AG04449 (cell line): ENCODE measurements at regions not wholly inside any gene's neighbourhood (a gene's known extent, or its start where the extent isn't known, plus 50 kb on each side); places are given as distances from the start of the nearest gene placed in this dataset.

Experiments
- CTCF ChIA-PET: fragments of 350-600 bp; formaldehyde crosslinking; extraction: SDS; loops from one replicate; lab custom pipeline; 2021; ENCODE audit warnings: antibody characterized with exemption; lab: Yijun Ruan, JAX
- POLR2A ChIA-PET: fragments of 400-600, 350-600 bp; formaldehyde crosslinking; extraction: SDS; loops from one replicate; lab custom pipeline; 2020; ENCODE audit warnings: antibody characterized with exemption, inconsistent platforms; lab: Yijun Ruan, JAX
- DNase-seq: peaks from one replicate; pipeline ENCODE4 v3.0.0-alpha.2; 2010; ENCODE audit warnings: low read depth, low spot score
- H3K4me3 ChIP-seq: 2 replicates; pipeline ENCODE4 v1.5.1; 2011; ENCODE audit warnings: low read depth, mild to moderate bottlenecking, control low read depth, low read length
- CTCF ChIP-seq: IDR thresholded peaks from one replicate; pipeline ENCODE4 v1.5.1; 2011; ENCODE audit warnings: mild to moderate bottlenecking, moderate library complexity, low read length, control low read depth, inconsistent platforms; ENCODE audit not compliant: insufficient read depth; ENCODE audit errors: missing control alignments

DNA sequence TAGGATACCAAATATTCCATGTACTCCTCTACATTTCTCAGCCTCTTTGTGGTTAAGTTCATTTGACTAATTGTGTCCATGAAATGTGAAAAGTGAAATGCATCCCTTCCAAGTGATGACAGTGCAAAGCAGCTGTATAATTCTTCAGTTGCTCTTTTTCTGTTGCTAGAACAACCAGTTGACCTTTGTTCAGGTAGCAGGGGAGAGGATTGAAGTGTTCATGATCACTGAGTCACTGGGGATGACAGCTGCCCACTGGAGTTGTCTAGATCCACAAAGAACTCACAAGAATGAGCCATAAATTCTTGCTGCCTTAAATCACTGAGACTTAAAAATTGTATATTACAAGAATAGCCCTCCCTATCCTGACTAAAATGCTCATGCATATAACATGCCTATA lies 254.6 kb downstream of the EPHA7 start:
- no peak for TF ChIP-seq CTCF
- ChIA-PET POLR2A (no interaction called here), CTCF (no interaction called here)
- no peak for DNase-seq
- H3K4me3 ChIP-seq, result no peak overlapping the region

- DNase-seq, result no peak
- CTCF ChIA-PET, result no interaction called here
Measured at GRCh38 chr6:93163146-93163545, 256.2 kb downstream of the EPHA7 start.

GRCh38 chr6:93139408-93140081 lies 279.8 kb downstream of the EPHA7 start:
- CTCF ChIA-PET, result no interaction called here
- no peak for DNase-seq

More at GRCh38 chr6:93163146-93163545, 256.2 kb downstream of the EPHA7 start:
- POLR2A ChIA-PET, result no interaction called here
- TF ChIP-seq CTCF, result no peak
- no peak overlapping the region for H3K4me3 ChIP-seq

GRCh38 chr6:93136111-93136510 lies 283.2 kb downstream of the EPHA7 start:
- DNase-seq, result no peak
- CTCF ChIA-PET, result no interaction called here
- H3K4me3 ChIP-seq, result no peak overlapping the region
- TF ChIP-seq CTCF, result no peak
- POLR2A ChIA-PET, result no interaction called here

More at GRCh38 chr6:93139408-93140081, 279.8 kb downstream of the EPHA7 start:
- no peak overlapping the region for H3K4me3 ChIP-seq
- TF ChIP-seq CTCF, result no peak
- POLR2A ChIA-PET, result no interaction called here

- no peak for DNase-seq
- no peak overlapping the region for H3K4me3 ChIP-seq
- POLR2A ChIA-PET, result no interaction called here
- CTCF ChIA-PET, result no interaction called here
- TF ChIP-seq CTCF, result no peak
Measured at GRCh38 chr6:93124006-93124632, 295.2 kb downstream of the EPHA7 start.

- ChIA-PET CTCF (no interaction called here), POLR2A (no interaction called here)
Measured at GRCh38 chr6:93123585-93123984, 295.8 kb downstream of the EPHA7 start.

More at GRCh38 chr6:93123585-93123984, 295.8 kb downstream of the EPHA7 start:
- TF ChIP-seq CTCF, result no peak
- no peak overlapping the region for H3K4me3 ChIP-seq
- no peak for DNase-seq
